ENCODE measurements at regions not wholly inside any gene's neighbourhood (a gene's known extent, or its start where the extent isn't known, plus 50 kb on each side); places are given as distances from the start of the nearest gene placed in this dataset.

DNA sequence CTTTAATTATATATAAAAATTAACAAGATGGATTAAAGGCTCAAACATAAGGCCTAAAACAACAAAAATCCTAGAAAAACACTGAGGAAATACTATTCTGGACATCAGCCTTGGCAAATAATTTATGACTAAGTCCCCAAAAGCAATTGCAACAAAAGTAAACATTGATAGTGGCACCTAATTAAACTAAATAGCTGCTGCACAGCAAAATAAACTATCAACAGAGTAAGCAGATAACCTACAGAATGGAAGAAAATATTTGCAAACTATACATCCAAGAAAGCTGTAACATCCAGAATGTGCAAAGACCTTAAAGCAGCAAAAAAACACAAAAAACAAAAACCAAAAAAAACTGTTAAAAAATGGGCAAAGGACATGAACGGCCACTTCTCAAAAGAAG, 384.0 kb upstream of the SEMA3D start:
- Histone ChIP-seq H3F3A (ENCODE audit: insufficient read depth) (no peaks in the 10 kb centered on the region), H3K4me3 (ENCODE audit: insufficient read depth, low read length, poor library complexity, severe bottlenecking) (no peak overlapping the region), H3K9me3 (ENCODE audit: insufficient read depth, low read length) (no peaks in the 10 kb centered on the region), H3K36me3 (ENCODE audit: low read length) (no peaks in the 10 kb centered on the region), H3K9me2 (replicated peaks; ENCODE audit: insufficient read depth, low read length) (no peaks in the 10 kb centered on the region), H3K27ac (ENCODE audit: low read depth, low read length) (no peak overlapping the region), H4K20me1 (ENCODE audit: low read depth, low read length) (no peaks in the 10 kb centered on the region), H3K79me2 (ENCODE audit: insufficient read depth, low read length) (no peaks in the 10 kb centered on the region), H3K27me3 (ENCODE audit: low read length) (no peaks in the 10 kb centered on the region), H3K9ac (ENCODE audit: low read length) (no peak overlapping the region), H3K4me2 (ENCODE audit: low read depth, low read length, poor library complexity, severe bottlenecking) (no peak overlapping the region), H2AFZ (ENCODE audit: low read depth, low read length, severe bottlenecking) (no peak overlapping the region)
- TF ChIP-seq EZH2phosphoT487 (conservative IDR thresholded peaks at IDR 0.05; ENCODE audit: low read length): no peak
- TF ChIP-seq, protein P1, sequence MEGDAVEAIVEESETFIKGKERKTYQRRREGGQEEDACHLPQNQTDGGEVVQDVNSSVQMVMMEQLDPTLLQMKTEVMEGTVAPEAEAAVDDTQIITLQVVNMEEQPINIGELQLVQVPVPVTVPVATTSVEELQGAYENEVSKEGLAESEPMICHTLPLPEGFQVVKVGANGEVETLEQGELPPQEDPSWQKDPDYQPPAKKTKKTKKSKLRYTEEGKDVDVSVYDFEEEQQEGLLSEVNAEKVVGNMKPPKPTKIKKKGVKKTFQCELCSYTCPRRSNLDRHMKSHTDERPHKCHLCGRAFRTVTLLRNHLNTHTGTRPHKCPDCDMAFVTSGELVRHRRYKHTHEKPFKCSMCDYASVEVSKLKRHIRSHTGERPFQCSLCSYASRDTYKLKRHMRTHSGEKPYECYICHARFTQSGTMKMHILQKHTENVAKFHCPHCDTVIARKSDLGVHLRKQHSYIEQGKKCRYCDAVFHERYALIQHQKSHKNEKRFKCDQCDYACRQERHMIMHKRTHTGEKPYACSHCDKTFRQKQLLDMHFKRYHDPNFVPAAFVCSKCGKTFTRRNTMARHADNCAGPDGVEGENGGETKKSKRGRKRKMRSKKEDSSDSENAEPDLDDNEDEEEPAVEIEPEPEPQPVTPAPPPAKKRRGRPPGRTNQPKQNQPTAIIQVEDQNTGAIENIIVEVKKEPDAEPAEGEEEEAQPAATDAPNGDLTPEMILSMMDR (IDR thresholded peaks at IDR 0.05; ENCODE audit: insufficient read depth, low read length, poor library complexity, severe bottlenecking): no peak

DNA sequence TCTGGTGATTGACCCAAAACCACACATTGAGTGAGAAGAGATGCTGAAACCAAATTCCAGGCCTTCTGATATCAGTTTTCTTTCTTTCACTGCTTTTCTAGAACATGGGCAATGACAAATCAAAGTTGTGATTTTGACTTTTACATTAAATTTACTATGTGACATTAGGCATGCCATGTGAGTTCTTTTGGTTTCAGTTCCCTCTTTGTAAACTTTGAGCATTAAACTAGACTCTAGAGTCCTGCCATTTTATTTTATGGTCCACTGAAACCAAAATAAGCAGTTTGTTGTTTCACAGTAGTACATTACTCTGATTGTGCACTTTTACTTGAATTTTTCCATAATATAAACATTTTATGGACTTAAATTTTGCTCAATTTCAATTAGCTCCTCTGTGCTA, 381.1 kb upstream of the SEMA3D start:
- Histone ChIP-seq H3K4me2 (ENCODE audit: low read depth, low read length, poor library complexity, severe bottlenecking) (no peak overlapping the region), H3K36me3 (ENCODE audit: low read length) (no peaks in the 10 kb centered on the region), H3K4me3 (ENCODE audit: insufficient read depth, low read length, poor library complexity, severe bottlenecking) (no peak overlapping the region), H4K20me1 (ENCODE audit: low read depth, low read length) (no peaks in the 10 kb centered on the region), H2AFZ (ENCODE audit: low read depth, low read length, severe bottlenecking) (no peak overlapping the region), H3K9ac (ENCODE audit: low read length) (no peak overlapping the region), H3K27me3 (ENCODE audit: low read length) (no peaks in the 10 kb centered on the region), H3K79me2 (ENCODE audit: insufficient read depth, low read length) (no peaks in the 10 kb centered on the region), H3K9me2 (replicated peaks; ENCODE audit: insufficient read depth, low read length) (no peaks in the 10 kb centered on the region), H3K9me3 (ENCODE audit: insufficient read depth, low read length) (no peaks in the 10 kb centered on the region), H3K27ac (ENCODE audit: low read depth, low read length) (no peak overlapping the region), H3F3A (ENCODE audit: insufficient read depth) (no peaks in the 10 kb centered on the region)
- TF ChIP-seq EZH2phosphoT487 (conservative IDR thresholded peaks at IDR 0.05; ENCODE audit: low read length): no peak
- TF ChIP-seq, protein P1 (IDR thresholded peaks at IDR 0.05; ENCODE audit: insufficient read depth, low read length, poor library complexity, severe bottlenecking): no peak

DNA sequence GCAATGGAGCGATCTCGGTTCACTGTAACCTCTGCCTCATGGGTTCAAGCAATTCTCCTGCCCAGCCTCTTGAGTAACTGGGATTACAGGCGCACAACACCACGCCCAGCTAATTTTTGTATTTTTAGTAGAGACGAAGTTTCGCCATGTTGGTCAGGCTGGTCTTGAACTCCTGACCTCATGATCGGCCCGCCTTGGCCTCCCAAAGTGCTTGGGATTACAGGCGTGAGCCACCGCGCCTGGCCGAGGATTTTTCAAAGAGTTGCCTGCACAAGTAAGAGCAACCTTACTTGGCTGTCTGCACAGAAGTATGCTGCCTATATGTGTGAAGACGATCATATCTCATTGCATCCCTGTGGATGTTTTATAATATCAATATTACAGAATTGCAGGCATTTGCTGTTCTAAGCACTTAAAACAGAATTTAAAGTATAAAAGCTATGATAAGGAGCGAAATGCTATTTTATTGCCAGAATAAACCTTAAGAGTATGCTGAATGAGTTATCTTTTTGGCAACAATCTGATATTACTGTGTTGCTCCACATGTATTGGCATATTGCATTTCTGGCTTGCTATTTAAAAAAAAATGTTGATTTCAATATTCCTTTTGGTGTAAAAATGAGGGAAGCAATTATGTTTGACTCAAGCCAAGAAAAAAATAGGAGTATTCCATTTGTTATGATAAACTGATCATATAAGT, 379.4 kb upstream of the SEMA3D start:
- H2AFZ ChIP-seq (ENCODE audit: low read depth, low read length, severe bottlenecking): no peak overlapping the region
- no peak overlapping the region for H3K9ac ChIP-seq (ENCODE audit: low read length)
- H3K4me3 ChIP-seq (ENCODE audit: insufficient read depth, low read length, poor library complexity, severe bottlenecking): no peak overlapping the region
- no peaks in the 10 kb centered on the region for H4K20me1 ChIP-seq (ENCODE audit: low read depth, low read length)
- no peak overlapping the region for H3K27ac ChIP-seq (ENCODE audit: low read depth, low read length)
- H3K27me3 ChIP-seq (ENCODE audit: low read length): no peaks in the 10 kb centered on the region
- H3K36me3 ChIP-seq (ENCODE audit: low read length): no peaks in the 10 kb centered on the region
- H3F3A ChIP-seq (ENCODE audit: insufficient read depth): no peaks in the 10 kb centered on the region
- TF ChIP-seq EZH2phosphoT487 (conservative IDR thresholded peaks at IDR 0.05; ENCODE audit: low read length): no peak
- TF ChIP-seq, protein P1 (IDR thresholded peaks at IDR 0.05; ENCODE audit: insufficient read depth, low read length, poor library complexity, severe bottlenecking): no peak
- no peaks in the 10 kb centered on the region for H3K9me2 ChIP-seq (replicated peaks; ENCODE audit: insufficient read depth, low read length)
- H3K4me2 ChIP-seq (ENCODE audit: low read depth, low read length, poor library complexity, severe bottlenecking): no peak overlapping the region
- no peaks in the 10 kb centered on the region for H3K9me3 ChIP-seq (ENCODE audit: insufficient read depth, low read length)
- no peaks in the 10 kb centered on the region for H3K79me2 ChIP-seq (ENCODE audit: insufficient read depth, low read length)

Measured in SU-DHL-6 (cell line).